PC-9 (cell line): ENCODE measurements at regions not wholly inside any gene's neighbourhood (a gene's known extent, or its start where the extent isn't known, plus 50 kb on each side); places are given as distances from the start of the nearest gene placed in this dataset.

Source experiments
- CTCF ChIP-seq: fragments of 200-600 bp; sonication (generic); conservative IDR thresholded peaks from 2 replicates; pipeline ENCODE4 v1.6.1; 2017; ENCODE audit warnings: mixed run types, antibody characterized with exemption, mild to moderate bottlenecking, moderate library complexity
- EZH2 ChIP-seq: fragments of 200-600 bp; sonication (generic); IDR thresholded peaks from 2 replicates; pipeline ENCODE4 v1.8.0; 2017; ENCODE audit warnings: antibody characterized with exemption, low read depth

- TF ChIP-seq CTCF (no peak), EZH2 (no peak)
Observed at GRCh38 chr5:4011943-4012342, 416.3 kb downstream of the IRX1 start.
